ENCODE measurements at regions not wholly inside any gene's neighbourhood (a gene's known extent, or its start where the extent isn't known, plus 50 kb on each side); places are given as distances from the start of the nearest gene placed in this dataset.

DNA sequence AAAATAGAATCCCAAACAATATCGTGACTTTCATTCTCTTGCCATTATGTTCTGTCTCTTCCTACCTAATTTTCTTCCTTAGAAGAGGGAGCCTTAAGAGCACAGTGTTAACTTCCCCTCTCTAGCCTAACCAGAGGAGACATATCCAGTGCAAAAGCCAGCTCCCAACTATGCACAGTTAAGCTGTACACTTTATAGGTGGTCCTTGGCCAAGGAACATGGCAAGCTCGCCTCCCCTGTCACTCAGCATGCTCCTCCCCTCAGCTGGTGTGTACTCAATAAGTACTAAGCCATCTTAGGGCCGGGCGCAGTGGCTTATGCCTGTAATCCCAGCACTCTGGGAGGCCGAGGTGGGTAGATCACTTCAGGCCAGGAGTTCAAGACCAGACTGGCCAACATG, 255.1 kb upstream of the TMPO start:
- H3K36me3 ChIP-seq (ENCODE audit: control insufficient read depth in 4 of 4, insufficient read depth in 4 of 4, low read length in 4 of 4), result no peaks in the 10 kb centered on the region
- no peak overlapping the region for H3K27ac ChIP-seq (ENCODE audit: low read depth in 1 of 2, low read length in 1 of 2)
- DNase-seq, result no peak
- no peaks in the 10 kb centered on the region for H3K4me1 ChIP-seq (ENCODE audit: control insufficient read depth in 5 of 5, insufficient read depth in 5 of 5, low read length in 5 of 5)
- ATAC-seq (ENCODE audit: insufficient read depth, low FRiP score), result no peak
- no peaks in the 10 kb centered on the region for H3K27me3 ChIP-seq (ENCODE audit: control insufficient read depth in 3 of 3, insufficient read depth in 3 of 3, low read length in 2 of 3)
- TF ChIP-seq, protein P1, sequence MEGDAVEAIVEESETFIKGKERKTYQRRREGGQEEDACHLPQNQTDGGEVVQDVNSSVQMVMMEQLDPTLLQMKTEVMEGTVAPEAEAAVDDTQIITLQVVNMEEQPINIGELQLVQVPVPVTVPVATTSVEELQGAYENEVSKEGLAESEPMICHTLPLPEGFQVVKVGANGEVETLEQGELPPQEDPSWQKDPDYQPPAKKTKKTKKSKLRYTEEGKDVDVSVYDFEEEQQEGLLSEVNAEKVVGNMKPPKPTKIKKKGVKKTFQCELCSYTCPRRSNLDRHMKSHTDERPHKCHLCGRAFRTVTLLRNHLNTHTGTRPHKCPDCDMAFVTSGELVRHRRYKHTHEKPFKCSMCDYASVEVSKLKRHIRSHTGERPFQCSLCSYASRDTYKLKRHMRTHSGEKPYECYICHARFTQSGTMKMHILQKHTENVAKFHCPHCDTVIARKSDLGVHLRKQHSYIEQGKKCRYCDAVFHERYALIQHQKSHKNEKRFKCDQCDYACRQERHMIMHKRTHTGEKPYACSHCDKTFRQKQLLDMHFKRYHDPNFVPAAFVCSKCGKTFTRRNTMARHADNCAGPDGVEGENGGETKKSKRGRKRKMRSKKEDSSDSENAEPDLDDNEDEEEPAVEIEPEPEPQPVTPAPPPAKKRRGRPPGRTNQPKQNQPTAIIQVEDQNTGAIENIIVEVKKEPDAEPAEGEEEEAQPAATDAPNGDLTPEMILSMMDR (IDR thresholded peaks at IDR 0.05; ENCODE audit: control extremely low read depth, extremely low read depth), result no peak
- no peaks in the 10 kb centered on the region for H3K9me3 ChIP-seq (ENCODE audit: control insufficient read depth in 4 of 4, insufficient read depth in 3 of 4, low read length in 3 of 4)
- no peak overlapping the region for H3K9ac ChIP-seq (ENCODE audit: insufficient read depth in 1 of 2, low read length in 2 of 2)
- no peak overlapping the region for H3K4me3 ChIP-seq
- WGBS, 2 donors, result 78 to 86% methylated on average over 5 of the region's 5 CpGs

DNA sequence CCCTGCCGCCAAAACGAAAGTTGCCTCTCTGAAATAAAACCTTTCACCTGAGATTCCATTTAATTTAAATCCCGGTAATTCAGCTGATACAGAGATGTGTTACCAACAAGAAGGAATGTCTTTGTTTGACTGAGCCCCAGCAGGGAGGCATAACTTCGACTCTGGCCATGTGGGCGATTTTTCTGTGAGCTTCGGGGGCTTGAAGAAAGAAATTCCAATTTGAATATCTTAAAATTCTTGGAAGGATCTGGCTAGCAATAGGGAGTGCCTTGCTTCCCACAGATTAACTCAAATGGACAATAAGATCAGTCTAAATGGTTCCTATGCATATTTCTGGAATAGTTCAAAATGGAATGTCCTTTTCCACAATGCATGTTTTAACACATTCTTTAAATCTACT, 252.5 kb upstream of the TMPO start:
- Histone ChIP-seq H3K9ac (ENCODE audit: insufficient read depth in 1 of 2, low read length in 2 of 2) (no peak overlapping the region), H3K27ac (ENCODE audit: low read depth in 1 of 2, low read length in 1 of 2) (no peak overlapping the region), H3K9me3 (ENCODE audit: control insufficient read depth in 4 of 4, insufficient read depth in 3 of 4, low read length in 3 of 4) (peaks cover 0 to 2% (median 0%) of the 10 kb centered on the region in 4 donors), H3K36me3 (ENCODE audit: control insufficient read depth in 4 of 4, insufficient read depth in 4 of 4, low read length in 4 of 4) (no peaks in the 10 kb centered on the region), H3K4me1 (ENCODE audit: control insufficient read depth in 5 of 5, insufficient read depth in 5 of 5, low read length in 5 of 5) (no peaks in the 10 kb centered on the region), H3K27me3 (ENCODE audit: control insufficient read depth in 3 of 3, insufficient read depth in 3 of 3, low read length in 2 of 3) (no peaks in the 10 kb centered on the region), H3K4me3 (no peak overlapping the region)
- DNase-seq, result no peak
- ATAC-seq (ENCODE audit: insufficient read depth, low FRiP score), result no peak
- TF ChIP-seq, protein P1 (IDR thresholded peaks at IDR 0.05; ENCODE audit: control extremely low read depth, extremely low read depth), result no peak
- 73 to 80% methylated on average over 6 of the region's 6 CpGs for WGBS, 2 donors

DNA sequence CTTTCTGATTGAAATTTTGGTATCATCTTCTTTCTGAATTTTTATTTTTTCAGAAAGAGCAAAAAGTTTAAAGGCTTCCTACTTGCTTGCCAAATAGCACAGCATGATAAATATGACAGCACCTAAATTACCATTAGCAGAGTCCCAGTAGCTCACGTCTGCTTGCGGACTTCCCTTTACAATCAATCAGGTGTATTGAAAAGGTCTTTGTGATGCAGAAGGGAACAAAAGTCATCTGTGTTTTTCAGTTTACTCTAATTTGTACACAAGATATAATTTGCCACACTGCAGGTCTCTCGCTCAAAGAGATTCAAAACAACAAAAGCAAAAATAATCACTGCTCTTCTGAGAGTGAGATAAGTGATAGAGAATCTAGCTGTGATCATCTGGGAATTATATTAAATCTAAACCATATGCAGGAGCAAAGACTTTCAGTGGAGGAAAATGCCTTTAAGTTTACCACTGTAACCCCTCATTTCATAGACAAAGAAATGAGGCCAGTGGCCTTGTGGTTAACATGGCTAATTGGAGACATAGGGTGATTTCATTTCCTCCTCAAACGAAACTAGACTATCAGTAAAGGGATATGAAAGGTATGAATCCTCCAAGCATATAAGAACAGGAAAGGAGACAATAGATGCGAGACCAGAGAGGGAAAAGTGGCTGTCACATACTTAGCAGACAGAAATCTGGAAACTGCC, 240.8 kb upstream of the TMPO start:
- Histone ChIP-seq H3K36me3 (ENCODE audit: control insufficient read depth in 4 of 4, insufficient read depth in 4 of 4, low read length in 4 of 4) (no peaks in the 10 kb centered on the region), H3K27ac (ENCODE audit: low read depth in 1 of 2, low read length in 1 of 2) (no peak overlapping the region), H3K4me1 (ENCODE audit: control insufficient read depth in 5 of 5, insufficient read depth in 5 of 5, low read length in 5 of 5) (no peaks in the 10 kb centered on the region), H3K27me3 (ENCODE audit: control insufficient read depth in 3 of 3, insufficient read depth in 3 of 3, low read length in 2 of 3) (no peaks in the 10 kb centered on the region), H3K9ac (ENCODE audit: insufficient read depth in 1 of 2, low read length in 2 of 2) (no peak overlapping the region), H3K4me3 (no peak overlapping the region), H3K9me3 (ENCODE audit: control insufficient read depth in 4 of 4, insufficient read depth in 3 of 4, low read length in 3 of 4) (no peaks in the 10 kb centered on the region)
- TF ChIP-seq, protein P1 (IDR thresholded peaks at IDR 0.05; ENCODE audit: control extremely low read depth, extremely low read depth), result no peak
- ATAC-seq (ENCODE audit: insufficient read depth, low FRiP score) (no peak), DNase-seq (no peak)
- 56 to 65% methylated on average over 5 of the region's 5 CpGs for WGBS, 2 donors

DNA sequence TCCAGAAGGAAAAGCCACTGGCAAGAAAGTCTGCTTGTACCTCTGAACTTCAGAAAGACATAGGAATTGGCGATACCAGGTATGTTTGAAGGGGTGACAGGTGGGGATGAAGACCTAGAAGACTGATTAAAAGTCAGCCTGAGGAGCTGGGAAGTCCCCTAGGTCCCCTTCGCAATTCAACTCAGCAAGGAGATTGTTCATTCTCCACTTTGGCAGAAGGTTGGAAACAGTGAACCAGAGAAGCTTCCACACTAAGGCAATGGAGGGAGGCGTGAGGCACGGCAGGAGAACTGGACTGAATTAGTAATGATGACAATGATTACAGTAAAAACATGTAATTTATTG, 240.3 kb upstream of the TMPO start:
- ATAC-seq (ENCODE audit: insufficient read depth, low FRiP score) (no peak), DNase-seq (no peak)
- WGBS, 2 donors, result 88 to 93% methylated on average over 4 of the region's 4 CpGs
- H3K27me3 ChIP-seq (ENCODE audit: control insufficient read depth in 3 of 3, insufficient read depth in 3 of 3, low read length in 2 of 3), result no peaks in the 10 kb centered on the region
- TF ChIP-seq, protein P1 (IDR thresholded peaks at IDR 0.05; ENCODE audit: control extremely low read depth, extremely low read depth), result no peak
- H3K9me3 ChIP-seq (ENCODE audit: control insufficient read depth in 4 of 4, insufficient read depth in 3 of 4, low read length in 3 of 4), result no peaks in the 10 kb centered on the region
- no peaks in the 10 kb centered on the region for H3K36me3 ChIP-seq (ENCODE audit: control insufficient read depth in 4 of 4, insufficient read depth in 4 of 4, low read length in 4 of 4)
- H3K4me1 ChIP-seq (ENCODE audit: control insufficient read depth in 5 of 5, insufficient read depth in 5 of 5, low read length in 5 of 5), result no peaks in the 10 kb centered on the region
- no peak overlapping the region for H3K9ac ChIP-seq (ENCODE audit: insufficient read depth in 1 of 2, low read length in 2 of 2)
- no peak overlapping the region for H3K27ac ChIP-seq (ENCODE audit: low read depth in 1 of 2, low read length in 1 of 2)
- H3K4me3 ChIP-seq, result no peak overlapping the region
